ENCODE measurements at regions not wholly inside any gene's neighbourhood (a gene's known extent, or its start where the extent isn't known, plus 50 kb on each side); places are given as distances from the start of the nearest gene placed in this dataset.

- TF ChIP-seq CTCF (IDR thresholded peaks at IDR 0.05) = no peak
Observed at GRCh38 chr3:55166576-55167555, 239.0 kb upstream of the LRTM1 start.

GRCh38 chr3:55165704-55166405 lies 238.0 kb upstream of the LRTM1 start:
- no peak for TF ChIP-seq CTCF (IDR thresholded peaks at IDR 0.05)

GRCh38 chr3:55165278-55165677 lies 237.4 kb upstream of the LRTM1 start:
- TF ChIP-seq CTCF (IDR thresholded peaks at IDR 0.05) = no peak

- TF ChIP-seq CTCF (IDR thresholded peaks at IDR 0.05) = no peak
Observed at GRCh38 chr3:55164876-55165275, 237.0 kb upstream of the LRTM1 start.

GRCh38 chr3:55164191-55164590 lies 236.3 kb upstream of the LRTM1 start:
- no peak for TF ChIP-seq CTCF (IDR thresholded peaks at IDR 0.05)

- TF ChIP-seq CTCF (IDR thresholded peaks at IDR 0.05) = no peak
Observed at GRCh38 chr3:55163421-55163820, 235.6 kb upstream of the LRTM1 start.

- TF ChIP-seq CTCF (IDR thresholded peaks at IDR 0.05) = no peak
Observed at GRCh38 chr3:55162031-55162795, 234.4 kb upstream of the LRTM1 start.
